ENCODE measurements at regions not wholly inside any gene's neighbourhood (a gene's known extent, or its start where the extent isn't known, plus 50 kb on each side); places are given as distances from the start of the nearest gene placed in this dataset.

GRCh38 chr2:49270091-49270490 is 115.8 kb upstream of the FSHR start:
- ChIA-PET CTCF (interaction anchor here (1.3 to 1.9 kb wide), 3 partner anchors 13 to 913 kb away, joined by 3 to 6 read pairs (median 3); no protein-coding TSS in a partner anchor), POLR2A (no interaction called here)
- no peak for DNase-seq (ENCODE audit: extremely low spot score)
- TF ChIP-seq, protein P1, sequence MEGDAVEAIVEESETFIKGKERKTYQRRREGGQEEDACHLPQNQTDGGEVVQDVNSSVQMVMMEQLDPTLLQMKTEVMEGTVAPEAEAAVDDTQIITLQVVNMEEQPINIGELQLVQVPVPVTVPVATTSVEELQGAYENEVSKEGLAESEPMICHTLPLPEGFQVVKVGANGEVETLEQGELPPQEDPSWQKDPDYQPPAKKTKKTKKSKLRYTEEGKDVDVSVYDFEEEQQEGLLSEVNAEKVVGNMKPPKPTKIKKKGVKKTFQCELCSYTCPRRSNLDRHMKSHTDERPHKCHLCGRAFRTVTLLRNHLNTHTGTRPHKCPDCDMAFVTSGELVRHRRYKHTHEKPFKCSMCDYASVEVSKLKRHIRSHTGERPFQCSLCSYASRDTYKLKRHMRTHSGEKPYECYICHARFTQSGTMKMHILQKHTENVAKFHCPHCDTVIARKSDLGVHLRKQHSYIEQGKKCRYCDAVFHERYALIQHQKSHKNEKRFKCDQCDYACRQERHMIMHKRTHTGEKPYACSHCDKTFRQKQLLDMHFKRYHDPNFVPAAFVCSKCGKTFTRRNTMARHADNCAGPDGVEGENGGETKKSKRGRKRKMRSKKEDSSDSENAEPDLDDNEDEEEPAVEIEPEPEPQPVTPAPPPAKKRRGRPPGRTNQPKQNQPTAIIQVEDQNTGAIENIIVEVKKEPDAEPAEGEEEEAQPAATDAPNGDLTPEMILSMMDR (IDR thresholded peaks at IDR 0.05; ENCODE audit: control extremely low read depth, extremely low read depth, low read depth, missing control alignments), result no peak

- POLR2A ChIA-PET, result no interaction called here
- DNase-seq (ENCODE audit: extremely low spot score), result no peak
- TF ChIP-seq, protein P1 (IDR thresholded peaks at IDR 0.05; ENCODE audit: control extremely low read depth, extremely low read depth, low read depth, missing control alignments), result no peak
- CTCF ChIA-PET, result no interaction called here
These were observed 111.2 kb upstream of the FSHR start for GRCh38 chr2:49265471-49265870.

GRCh38 chr2:49262801-49263560 is 108.7 kb upstream of the FSHR start:
- no peak for DNase-seq (ENCODE audit: extremely low spot score)
- TF ChIP-seq, protein P1 (IDR thresholded peaks at IDR 0.05; ENCODE audit: control extremely low read depth, extremely low read depth, low read depth, missing control alignments), result no peak
- CTCF ChIA-PET, result interaction anchor here (1.0 to 1.6 kb wide), 2 partner anchors 10 to 44 kb away, joined by 3 to 5 read pairs; no protein-coding TSS in a partner anchor
- POLR2A ChIA-PET, result no interaction called here

DNA sequence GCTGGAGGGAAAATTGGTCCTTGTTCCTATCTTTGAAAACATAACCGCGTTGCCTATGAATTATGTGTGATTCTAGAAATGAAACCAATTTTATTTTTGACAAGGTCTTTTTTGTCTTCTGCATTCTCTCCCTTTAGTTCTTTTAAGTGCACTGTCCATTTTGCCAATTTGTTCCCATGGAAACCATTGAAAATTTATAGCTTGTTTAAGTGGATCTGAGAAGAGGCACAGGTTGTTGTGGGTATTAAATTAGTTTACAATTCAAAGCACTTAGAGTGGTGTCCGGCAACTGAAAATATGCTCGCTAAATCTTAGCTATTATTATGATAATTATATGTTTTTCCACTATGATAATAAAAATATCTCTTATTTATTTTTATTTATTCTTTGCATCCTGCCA is 107.5 kb upstream of the FSHR start:
- TF ChIP-seq, protein P1 (IDR thresholded peaks at IDR 0.05; ENCODE audit: control extremely low read depth, extremely low read depth, low read depth, missing control alignments), result no peak
- ChIA-PET POLR2A (no interaction called here), CTCF (interaction anchor here (1.0 to 1.6 kb wide), 2 partner anchors 11 to 45 kb away, joined by 3 to 5 read pairs; no protein-coding TSS in a partner anchor)
- no peak for DNase-seq (ENCODE audit: extremely low spot score)

DNA sequence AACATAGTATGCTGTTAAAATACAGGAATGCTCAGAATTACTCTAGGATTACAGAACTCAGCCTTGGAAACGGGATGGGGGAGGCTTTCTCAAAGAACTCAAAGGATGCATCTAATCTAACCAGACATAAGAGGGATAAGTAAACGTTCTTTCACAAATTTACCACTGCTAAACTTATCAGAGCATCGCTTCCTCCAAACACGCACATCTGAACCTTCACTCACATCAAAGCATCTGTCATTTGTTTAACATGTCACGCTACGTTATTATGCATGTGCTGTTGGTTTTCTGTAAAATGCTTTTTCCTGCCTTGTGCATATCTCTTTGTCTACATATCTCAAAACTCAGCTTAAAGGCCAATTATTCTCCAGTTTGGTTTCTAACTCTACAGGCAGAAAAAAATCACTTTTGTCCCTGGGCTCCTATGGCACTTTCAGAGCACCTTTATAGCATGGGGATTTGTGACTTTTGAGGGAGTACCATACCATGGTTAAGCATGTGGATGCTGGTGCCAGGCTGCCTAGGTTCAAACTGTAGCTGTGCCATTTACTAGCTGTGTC is 106.7 kb upstream of the FSHR start:
- POLR2A ChIA-PET, result no interaction called here
- TF ChIP-seq, protein P1 (IDR thresholded peaks at IDR 0.05; ENCODE audit: control extremely low read depth, extremely low read depth, low read depth, missing control alignments), result no peak
- CTCF ChIA-PET, result interaction anchor here (1.6 kb wide), 1 partner anchor 12 kb away, joined by 5 read pairs; no protein-coding TSS in a partner anchor
- no peak for DNase-seq (ENCODE audit: extremely low spot score)

- DNase-seq (ENCODE audit: extremely low spot score), result no peak
- ChIA-PET CTCF (no interaction called here), POLR2A (no interaction called here)
- TF ChIP-seq, protein P1 (IDR thresholded peaks at IDR 0.05; ENCODE audit: control extremely low read depth, extremely low read depth, low read depth, missing control alignments), result no peak
These were observed 105.6 kb upstream of the FSHR start for GRCh38 chr2:49259926-49260325.
